Suprapubic skin (tissue), 4 donors: ENCODE measurements at regions not wholly inside any gene's neighbourhood (a gene's known extent, or its start where the extent isn't known, plus 50 kb on each side); places are given as distances from the start of the nearest gene placed in this dataset.

Source experiments
- CTCF ChIP-seq, 2 donors: fragments of 200-600 bp in 1 of 2; fragments of 450-650 bp in 1 of 2; sonication (generic) in 1 of 2; IDR thresholded peaks; one replicate each; pipeline ENCODE4 v1.5.1; 2016 to 2019; ENCODE audit warnings: antibody characterized with exemption in 2 of 2, mild to moderate bottlenecking in 1 of 2, moderate library complexity in 1 of 2
- EP300 ChIP-seq: sonication (generic); formaldehyde crosslinking; IDR thresholded peaks from one replicate; pipeline ENCODE4 v1.6.1; 2017; ENCODE audit warnings: antibody characterized with exemption
- POLR2A ChIP-seq, 2 donors: fragments of 450-650 bp; IDR thresholded peaks; one replicate each; pipeline ENCODE4 v1.6.1; 2017; ENCODE audit warnings: antibody characterized with exemption in 2 of 2, mild to moderate bottlenecking in 2 of 2, moderate library complexity in 2 of 2
- POLR2AphosphoS5 ChIP-seq, 3 donors: sonication (generic); formaldehyde crosslinking; IDR thresholded peaks; one replicate each; pipeline ENCODE4 v1.6.1; 2017; ENCODE audit warnings: antibody characterized with exemption in 3 of 3

DNA sequence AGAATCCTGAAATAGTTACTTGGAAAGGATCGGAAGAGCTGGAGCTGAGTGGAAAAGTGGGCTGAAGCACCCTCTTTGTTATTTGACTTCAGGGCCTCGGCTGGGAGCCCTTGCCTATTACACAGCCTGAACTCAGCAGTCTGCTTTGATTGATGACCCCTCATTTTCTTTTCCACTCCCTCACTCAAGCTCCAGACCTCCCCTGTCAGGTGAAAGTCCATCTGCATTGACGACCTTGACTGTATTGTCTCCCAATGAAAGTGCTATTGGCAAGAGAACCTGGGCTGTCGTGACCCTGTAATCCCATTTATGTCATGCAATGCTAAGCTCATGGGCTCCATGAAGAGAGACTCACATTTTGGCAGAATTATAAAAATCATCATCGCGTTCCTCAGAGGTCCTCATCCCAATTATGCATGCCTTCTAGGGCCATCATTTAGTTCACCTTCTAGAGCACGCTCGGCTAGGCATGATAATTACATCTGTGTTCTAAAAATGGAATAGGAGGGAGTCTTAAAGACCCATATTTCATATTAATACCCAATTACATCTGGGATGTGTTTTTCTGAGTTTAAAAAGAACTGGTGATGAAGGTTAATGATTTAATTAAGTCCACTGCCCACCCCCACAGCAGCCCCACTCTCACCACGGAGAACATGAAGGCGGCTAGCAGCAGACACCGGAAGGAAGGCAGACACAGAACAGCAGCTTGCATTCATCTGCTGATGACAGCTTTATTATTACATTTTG is 472.5 kb downstream of the PID1 start:
- TF ChIP-seq CTCF (IDR thresholded peaks at IDR 0.05) (no peak), POLR2AphosphoS5 (IDR thresholded peaks at IDR 0.05) (no peak), POLR2A (IDR thresholded peaks at IDR 0.05) (no peak), EP300 (no peak)
